ENCODE measurements at regions not wholly inside any gene's neighbourhood (a gene's known extent, or its start where the extent isn't known, plus 50 kb on each side); places are given as distances from the start of the nearest gene placed in this dataset.
"Not testable (repeated sequence)": the region's sequence is repeated elsewhere in the genome, so short reads cannot be mapped to it uniquely, and the experiment has no call there.

DNA sequence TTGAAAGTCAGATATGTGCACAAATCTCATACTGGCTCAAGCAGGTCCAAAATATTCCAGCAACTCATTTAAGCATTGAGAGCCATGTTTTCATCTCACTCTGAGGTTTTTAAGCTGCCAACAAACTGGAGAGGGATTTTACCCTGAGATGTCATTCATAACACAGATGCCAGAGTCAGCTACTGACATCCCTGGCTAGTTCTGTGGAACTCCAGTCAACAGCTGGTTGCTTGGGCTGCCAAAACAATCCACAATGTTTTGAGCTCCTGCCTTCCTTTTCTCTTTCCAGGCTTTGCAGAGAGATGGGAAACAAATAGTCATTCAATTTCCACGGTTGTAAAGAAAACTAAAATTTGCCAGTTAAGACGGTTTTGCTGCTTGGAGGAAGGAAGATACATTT, 621.2 kb upstream of the FBXO33 start:
- H3K4me1 ChIP-seq (ENCODE audit: control insufficient read depth, insufficient read depth, low read length): peaks cover 11% of the 10 kb centered on the region
- no peaks in the 10 kb centered on the region for H3K27me3 ChIP-seq (ENCODE audit: control insufficient read depth, insufficient read depth, low read length)
- H3K27ac ChIP-seq (ENCODE audit: low read depth, low read length): no peak overlapping the region
- no peaks in the 10 kb centered on the region for H3K36me3 ChIP-seq (ENCODE audit: control insufficient read depth, insufficient read depth, low read length)
- no peak overlapping the region for H3K4me3 ChIP-seq (ENCODE audit: low read depth, low read length)
- H3K9me3 ChIP-seq (ENCODE audit: control insufficient read depth, insufficient read depth, low read depth, low read length): no peaks in the 10 kb centered on the region
- no peak overlapping the region for H3K9ac ChIP-seq (ENCODE audit: low read length)

DNA sequence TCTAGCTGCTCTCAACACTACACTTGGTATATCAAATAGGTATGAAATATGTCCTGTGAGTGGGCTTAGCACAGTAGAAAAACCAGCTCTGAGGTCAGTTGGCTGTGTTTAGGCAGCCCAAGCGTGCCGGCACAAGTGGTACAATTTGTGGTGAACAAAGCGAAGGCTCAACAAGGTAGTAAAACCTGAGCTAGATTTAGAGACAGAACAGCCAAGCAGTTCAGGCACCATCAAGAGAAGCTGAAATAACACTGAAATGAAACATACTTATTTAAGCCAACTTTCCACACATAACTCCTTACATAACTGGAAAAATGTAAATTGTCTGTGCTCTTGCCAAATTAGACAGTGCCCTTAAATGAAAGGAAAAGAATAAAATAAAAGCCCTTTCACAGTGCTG, 596.8 kb upstream of the FBXO33 start:
- H3K4me3 ChIP-seq (ENCODE audit: low read depth, low read length): no peak overlapping the region

DNA sequence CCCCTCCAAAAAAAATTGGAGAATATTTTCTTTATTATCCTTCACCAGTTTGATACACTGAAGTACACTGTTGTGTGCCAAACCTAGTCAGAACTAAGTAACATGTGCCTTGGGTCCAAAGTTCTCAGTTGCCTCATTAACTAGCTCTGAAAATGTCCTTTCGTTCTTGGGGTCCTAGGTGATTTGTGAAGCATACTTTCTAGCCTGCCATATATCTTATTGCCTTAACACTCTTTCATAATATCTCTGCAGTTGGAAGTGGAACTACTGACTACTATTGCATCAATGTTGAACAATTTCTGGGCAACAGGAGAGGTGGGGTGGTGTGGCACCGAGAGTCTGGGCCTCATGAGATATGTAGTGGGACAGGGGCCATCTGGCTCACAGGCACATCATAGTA, 592.9 kb upstream of the FBXO33 start:
- Histone ChIP-seq H3K27ac (ENCODE audit: low read depth, low read length) (no peak overlapping the region), H3K4me3 (ENCODE audit: low read depth, low read length) (no peak overlapping the region), H3K27me3 (ENCODE audit: control insufficient read depth, insufficient read depth, low read length) (no peaks in the 10 kb centered on the region), H3K9me3 (ENCODE audit: control insufficient read depth, insufficient read depth, low read depth, low read length) (no peaks in the 10 kb centered on the region), H3K9ac (ENCODE audit: low read length) (no peak overlapping the region), H3K36me3 (ENCODE audit: control insufficient read depth, insufficient read depth, low read length) (no peaks in the 10 kb centered on the region), H3K4me1 (ENCODE audit: control insufficient read depth, insufficient read depth, low read length) (no peaks in the 10 kb centered on the region)

More for the DNA sequence above, 596.8 kb upstream of the FBXO33 start:
- H3K9me3 ChIP-seq (ENCODE audit: control insufficient read depth, insufficient read depth, low read depth, low read length): no peaks in the 10 kb centered on the region
- H3K36me3 ChIP-seq (ENCODE audit: control insufficient read depth, insufficient read depth, low read length): no peaks in the 10 kb centered on the region
- H3K27me3 ChIP-seq (ENCODE audit: control insufficient read depth, insufficient read depth, low read length): no peaks in the 10 kb centered on the region
- no peak overlapping the region for H3K9ac ChIP-seq (ENCODE audit: low read length)
- no peak overlapping the region for H3K27ac ChIP-seq (ENCODE audit: low read depth, low read length)
- H3K4me1 ChIP-seq (ENCODE audit: control insufficient read depth, insufficient read depth, low read length): no peaks in the 10 kb centered on the region

DNA sequence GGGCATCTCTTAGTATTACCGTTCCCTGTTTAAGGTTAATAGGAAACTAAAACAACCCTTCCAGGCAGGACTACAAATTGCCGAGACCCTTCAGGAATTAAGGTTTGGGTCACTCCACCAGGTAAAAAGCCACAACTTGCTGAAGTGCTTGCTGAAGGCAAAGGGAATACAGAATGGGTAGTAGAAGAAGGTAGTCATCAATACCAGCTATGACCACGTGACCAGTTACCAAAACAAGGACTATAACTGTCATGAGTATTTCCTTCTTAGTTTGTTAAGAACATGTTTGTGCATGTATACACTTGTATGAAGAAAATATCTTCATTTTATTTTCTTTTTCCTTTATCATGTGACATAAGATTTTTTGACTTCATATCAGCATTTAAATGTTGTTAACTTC, 578.7 kb upstream of the FBXO33 start:
- no peak overlapping the region for H3K4me3 ChIP-seq (ENCODE audit: low read depth, low read length)
- H3K27ac ChIP-seq (ENCODE audit: low read depth, low read length): no peak overlapping the region
- H3K36me3 ChIP-seq (ENCODE audit: control insufficient read depth, insufficient read depth, low read length): no peaks in the 10 kb centered on the region
- H3K9ac ChIP-seq (ENCODE audit: low read length): no peak overlapping the region
- H3K4me1 ChIP-seq (ENCODE audit: control insufficient read depth, insufficient read depth, low read length): no peaks in the 10 kb centered on the region
- H3K9me3 ChIP-seq (ENCODE audit: control insufficient read depth, insufficient read depth, low read depth, low read length): no peaks in the 10 kb centered on the region
- H3K27me3 ChIP-seq (ENCODE audit: control insufficient read depth, insufficient read depth, low read length): no peaks in the 10 kb centered on the region

DNA sequence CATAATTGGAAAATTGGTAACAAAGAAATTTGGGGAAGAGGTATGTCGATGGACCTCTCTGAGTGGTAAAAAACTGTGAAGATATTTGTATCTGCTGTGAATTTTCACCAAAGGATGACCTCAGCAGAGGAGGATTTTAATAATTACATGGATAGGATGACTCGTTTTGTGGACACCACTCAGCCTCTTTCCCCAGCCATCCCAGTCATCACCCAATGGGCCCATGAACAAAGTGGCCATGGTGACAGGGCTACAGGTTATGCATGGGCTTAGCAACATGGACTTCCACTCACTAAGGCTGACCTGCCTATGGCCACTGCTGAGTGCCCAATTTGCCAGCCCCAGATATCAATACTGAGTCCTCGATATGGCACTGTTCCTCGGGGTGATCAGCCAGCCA, 577.5 kb upstream of the FBXO33 start:
- Histone ChIP-seq H3K4me1 (ENCODE audit: control insufficient read depth, insufficient read depth, low read length) (no peaks in the 10 kb centered on the region), H3K9me3 (ENCODE audit: control insufficient read depth, insufficient read depth, low read depth, low read length) (no peaks in the 10 kb centered on the region)

DNA sequence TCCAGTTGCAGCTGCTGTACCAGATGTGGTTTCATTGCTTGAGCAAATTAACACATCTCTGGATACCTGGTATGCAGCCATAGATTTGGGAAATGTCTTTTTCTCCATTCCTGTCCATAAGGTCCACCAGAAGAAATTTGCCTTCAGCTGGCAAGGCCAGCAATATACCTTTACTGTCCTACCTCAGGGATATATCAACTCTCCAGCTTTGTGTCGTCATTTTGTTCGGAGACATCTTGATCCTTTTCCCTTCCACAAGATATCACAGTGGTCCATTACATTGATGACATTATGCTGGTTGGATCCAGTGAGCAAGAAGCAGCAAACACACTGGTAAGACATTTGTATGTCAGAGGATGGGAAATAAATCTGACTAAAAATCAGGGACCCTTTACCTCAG, 576.1 kb upstream of the FBXO33 start:
- not testable (repeated sequence) for H3K27ac ChIP-seq (ENCODE audit: low read depth, low read length); H3K36me3 ChIP-seq (ENCODE audit: control insufficient read depth, insufficient read depth, low read length)

More for the DNA sequence above, 577.5 kb upstream of the FBXO33 start:
- H3K36me3 ChIP-seq (ENCODE audit: control insufficient read depth, insufficient read depth, low read length): no peaks in the 10 kb centered on the region
- H3K27me3 ChIP-seq (ENCODE audit: control insufficient read depth, insufficient read depth, low read length): no peaks in the 10 kb centered on the region
- H3K4me3 ChIP-seq (ENCODE audit: low read depth, low read length): no peak overlapping the region
- no peak overlapping the region for H3K9ac ChIP-seq (ENCODE audit: low read length)
- no peak overlapping the region for H3K27ac ChIP-seq (ENCODE audit: low read depth, low read length)

DNA sequence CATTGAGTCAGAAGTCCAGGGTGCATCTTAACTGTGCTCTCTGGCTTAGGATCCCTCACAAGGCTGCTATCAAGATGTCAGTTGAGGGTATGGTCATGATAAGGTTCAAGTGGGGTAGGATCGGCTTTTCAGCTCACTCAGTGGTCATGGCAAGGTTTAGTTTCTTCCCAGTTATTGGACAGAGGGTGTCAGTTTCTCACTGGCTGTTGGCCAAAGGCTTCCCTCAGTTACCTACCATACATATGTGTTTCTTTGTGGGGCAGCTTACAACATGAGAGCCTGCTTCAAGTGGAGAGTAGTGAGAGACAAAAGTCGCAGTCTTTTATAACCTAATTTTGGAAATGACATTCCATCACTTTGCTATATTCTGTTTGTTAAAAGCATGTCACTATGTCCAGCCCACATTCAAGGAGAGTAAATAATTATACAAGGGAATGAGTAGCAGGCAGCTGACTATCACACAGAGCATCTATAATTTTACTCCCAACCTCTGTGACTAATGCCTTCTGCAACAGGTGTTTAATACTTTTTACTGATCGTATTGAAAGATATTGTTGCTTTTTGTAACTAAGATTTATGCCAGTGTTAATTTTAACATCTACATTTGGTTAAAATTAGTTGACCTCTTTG, 572.8 kb upstream of the FBXO33 start:
- Histone ChIP-seq H3K36me3 (ENCODE audit: control insufficient read depth, insufficient read depth, low read length) (no peaks in the 10 kb centered on the region), H3K4me3 (ENCODE audit: low read depth, low read length) (no peak overlapping the region), H3K27ac (ENCODE audit: low read depth, low read length) (no peak overlapping the region), H3K9ac (ENCODE audit: low read length) (no peak overlapping the region), H3K27me3 (ENCODE audit: control insufficient read depth, insufficient read depth, low read length) (no peaks in the 10 kb centered on the region), H3K4me1 (ENCODE audit: control insufficient read depth, insufficient read depth, low read length) (no peaks in the 10 kb centered on the region), H3K9me3 (ENCODE audit: control insufficient read depth, insufficient read depth, low read depth, low read length) (no peaks in the 10 kb centered on the region)

More for the DNA sequence above, 576.1 kb upstream of the FBXO33 start:
- not testable (repeated sequence) for H3K4me3 ChIP-seq (ENCODE audit: low read depth, low read length); H3K27me3 ChIP-seq (ENCODE audit: control insufficient read depth, insufficient read depth, low read length); H3K4me1 ChIP-seq (ENCODE audit: control insufficient read depth, insufficient read depth, low read length); H3K9me3 ChIP-seq (ENCODE audit: control insufficient read depth, insufficient read depth, low read depth, low read length); H3K9ac ChIP-seq (ENCODE audit: low read length)

DNA sequence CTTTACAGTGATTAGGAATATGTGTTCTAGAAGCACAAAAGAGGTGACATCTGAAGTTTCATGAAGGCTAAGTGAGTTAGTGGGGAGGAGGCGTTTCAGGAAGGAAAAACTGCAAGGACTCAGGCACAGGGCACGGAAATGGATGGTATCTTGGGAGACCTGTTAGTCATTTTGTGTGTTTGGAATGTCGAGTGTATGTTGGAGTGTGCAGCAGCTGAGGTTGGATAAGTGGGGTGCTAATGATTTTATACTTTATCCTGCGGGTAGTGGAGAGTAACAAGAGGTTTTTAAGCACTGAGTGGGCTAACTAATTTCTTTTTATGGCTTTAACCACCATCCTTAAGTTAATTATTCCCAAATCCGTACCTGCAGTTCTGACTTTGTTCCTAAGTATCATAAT, 571.5 kb upstream of the FBXO33 start:
- no peaks in the 10 kb centered on the region for H3K36me3 ChIP-seq (ENCODE audit: control insufficient read depth, insufficient read depth, low read length)
- H3K4me3 ChIP-seq (ENCODE audit: low read depth, low read length): no peak overlapping the region
- no peak overlapping the region for H3K27ac ChIP-seq (ENCODE audit: low read depth, low read length)
- no peak overlapping the region for H3K9ac ChIP-seq (ENCODE audit: low read length)
- no peaks in the 10 kb centered on the region for H3K9me3 ChIP-seq (ENCODE audit: control insufficient read depth, insufficient read depth, low read depth, low read length)
- no peaks in the 10 kb centered on the region for H3K27me3 ChIP-seq (ENCODE audit: control insufficient read depth, insufficient read depth, low read length)
- no peaks in the 10 kb centered on the region for H3K4me1 ChIP-seq (ENCODE audit: control insufficient read depth, insufficient read depth, low read length)

DNA sequence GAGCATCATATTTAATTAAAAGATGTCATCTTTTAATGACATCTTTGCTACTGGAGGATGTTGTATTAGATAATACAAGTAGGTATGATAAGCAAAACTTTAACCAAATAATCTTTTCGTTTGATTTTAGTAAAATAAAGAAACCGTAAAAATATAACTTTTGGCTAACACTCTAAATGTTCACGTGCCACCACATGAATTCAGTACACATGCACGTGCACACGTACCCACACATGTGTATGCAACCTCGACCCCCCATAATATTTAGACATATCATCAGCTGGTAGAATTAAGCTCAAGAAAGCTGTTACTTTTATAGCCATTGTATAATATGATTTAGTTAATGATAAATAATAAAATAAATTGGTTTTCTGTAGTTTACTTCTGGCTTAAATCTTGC, 566.6 kb upstream of the FBXO33 start:
- Histone ChIP-seq H3K27ac (ENCODE audit: low read depth, low read length) (no peak overlapping the region), H3K36me3 (ENCODE audit: control insufficient read depth, insufficient read depth, low read length) (no peaks in the 10 kb centered on the region), H3K9ac (ENCODE audit: low read length) (no peak overlapping the region), H3K27me3 (ENCODE audit: control insufficient read depth, insufficient read depth, low read length) (no peaks in the 10 kb centered on the region), H3K4me3 (ENCODE audit: low read depth, low read length) (no peak overlapping the region), H3K9me3 (ENCODE audit: control insufficient read depth, insufficient read depth, low read depth, low read length) (no peaks in the 10 kb centered on the region), H3K4me1 (ENCODE audit: control insufficient read depth, insufficient read depth, low read length) (no peaks in the 10 kb centered on the region)

DNA sequence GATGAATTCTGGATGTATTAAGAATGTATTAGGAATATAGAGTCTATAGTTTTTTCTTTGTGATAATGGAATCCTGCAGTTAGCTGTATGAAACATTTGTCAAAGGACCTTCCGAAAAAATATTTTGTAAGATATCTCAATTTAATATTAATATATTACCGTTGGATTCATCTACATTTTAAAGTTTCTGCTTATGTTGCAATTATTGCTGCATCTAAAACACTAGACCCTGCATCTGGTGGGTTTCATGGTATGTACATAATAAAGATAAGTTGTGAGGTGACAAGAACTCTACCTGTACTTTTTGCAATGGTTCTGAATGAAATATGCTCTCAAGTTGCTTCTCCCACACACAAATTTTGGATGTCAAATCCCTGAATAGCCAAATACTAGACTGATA, 565.9 kb upstream of the FBXO33 start:
- no peaks in the 10 kb centered on the region for H3K36me3 ChIP-seq (ENCODE audit: control insufficient read depth, insufficient read depth, low read length)
- no peak overlapping the region for H3K4me3 ChIP-seq (ENCODE audit: low read depth, low read length)
- no peak overlapping the region for H3K27ac ChIP-seq (ENCODE audit: low read depth, low read length)
- H3K4me1 ChIP-seq (ENCODE audit: control insufficient read depth, insufficient read depth, low read length): no peaks in the 10 kb centered on the region
- no peak overlapping the region for H3K9ac ChIP-seq (ENCODE audit: low read length)
- no peaks in the 10 kb centered on the region for H3K27me3 ChIP-seq (ENCODE audit: control insufficient read depth, insufficient read depth, low read length)
- H3K9me3 ChIP-seq (ENCODE audit: control insufficient read depth, insufficient read depth, low read depth, low read length): no peaks in the 10 kb centered on the region

DNA sequence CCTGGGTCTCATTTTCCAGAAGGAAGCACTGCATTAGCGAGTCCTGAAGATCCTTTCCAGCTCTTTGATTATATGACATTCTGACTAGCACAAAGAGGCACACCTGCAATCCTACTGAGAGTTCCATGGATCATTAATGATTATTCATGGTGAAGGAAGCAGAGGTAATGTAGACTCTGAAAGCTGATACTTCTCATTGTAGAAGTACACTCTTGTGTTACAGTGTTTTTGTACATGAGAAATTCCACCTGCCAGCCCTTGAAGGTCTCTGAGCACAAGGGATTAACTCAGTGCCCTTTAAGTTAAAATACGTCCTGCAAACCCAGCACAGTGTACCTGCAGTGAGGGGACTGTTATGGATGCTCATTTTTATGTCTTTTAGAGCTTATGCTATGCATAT, 558.8 kb upstream of the FBXO33 start:
- no peaks in the 10 kb centered on the region for H3K27me3 ChIP-seq (ENCODE audit: control insufficient read depth, insufficient read depth, low read length)
- H3K9ac ChIP-seq (ENCODE audit: low read length): no peak overlapping the region
- no peaks in the 10 kb centered on the region for H3K36me3 ChIP-seq (ENCODE audit: control insufficient read depth, insufficient read depth, low read length)
- no peaks in the 10 kb centered on the region for H3K9me3 ChIP-seq (ENCODE audit: control insufficient read depth, insufficient read depth, low read depth, low read length)
- no peaks in the 10 kb centered on the region for H3K4me1 ChIP-seq (ENCODE audit: control insufficient read depth, insufficient read depth, low read length)
- H3K27ac ChIP-seq (ENCODE audit: low read depth, low read length): no peak overlapping the region
- no peak overlapping the region for H3K4me3 ChIP-seq (ENCODE audit: low read depth, low read length)

DNA sequence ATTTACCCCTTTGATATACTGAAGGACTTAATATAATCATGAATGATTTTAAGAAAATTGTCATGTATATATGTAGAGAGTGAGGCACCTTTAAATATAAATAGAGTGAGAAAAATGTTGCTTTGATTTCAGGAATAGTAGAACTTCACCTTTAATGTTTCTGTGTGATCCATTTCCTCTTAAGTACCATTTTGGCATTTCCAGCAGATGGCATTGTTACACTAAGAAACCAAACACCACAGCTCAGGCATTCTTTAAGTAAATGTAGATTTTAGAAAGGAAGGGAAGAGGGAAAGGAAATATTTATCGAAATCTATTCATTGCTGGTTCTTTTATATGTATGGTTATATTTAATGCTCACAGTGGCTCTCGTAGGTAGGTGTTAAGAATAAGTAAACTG, 556.7 kb upstream of the FBXO33 start:
- Histone ChIP-seq H3K4me3 (ENCODE audit: low read depth, low read length) (no peak overlapping the region), H3K27me3 (ENCODE audit: control insufficient read depth, insufficient read depth, low read length) (no peaks in the 10 kb centered on the region), H3K9me3 (ENCODE audit: control insufficient read depth, insufficient read depth, low read depth, low read length) (no peaks in the 10 kb centered on the region), H3K9ac (ENCODE audit: low read length) (no peak overlapping the region), H3K36me3 (ENCODE audit: control insufficient read depth, insufficient read depth, low read length) (no peaks in the 10 kb centered on the region), H3K4me1 (ENCODE audit: control insufficient read depth, insufficient read depth, low read length) (no peaks in the 10 kb centered on the region), H3K27ac (ENCODE audit: low read depth, low read length) (no peak overlapping the region)

All from HUES6 (cell line).